GM18499 (cell line): ENCODE measurements at regions not wholly inside any gene's neighbourhood (a gene's known extent, or its start where the extent isn't known, plus 50 kb on each side); places are given as distances from the start of the nearest gene placed in this dataset.
"Not testable (repeated sequence)": the region's sequence is repeated elsewhere in the genome, so short reads cannot be mapped to it uniquely, and the experiment has no call there.

ENCODE experiments used
- ATAC-seq: cut with Tn5 transposase; IDR thresholded peaks from one replicate; pipeline ENCODE4 v1.9.1; 2021; ENCODE audit warnings: moderate number of reproducible peaks; ENCODE audit not compliant: insufficient read depth, unreplicated experiment

DNA sequence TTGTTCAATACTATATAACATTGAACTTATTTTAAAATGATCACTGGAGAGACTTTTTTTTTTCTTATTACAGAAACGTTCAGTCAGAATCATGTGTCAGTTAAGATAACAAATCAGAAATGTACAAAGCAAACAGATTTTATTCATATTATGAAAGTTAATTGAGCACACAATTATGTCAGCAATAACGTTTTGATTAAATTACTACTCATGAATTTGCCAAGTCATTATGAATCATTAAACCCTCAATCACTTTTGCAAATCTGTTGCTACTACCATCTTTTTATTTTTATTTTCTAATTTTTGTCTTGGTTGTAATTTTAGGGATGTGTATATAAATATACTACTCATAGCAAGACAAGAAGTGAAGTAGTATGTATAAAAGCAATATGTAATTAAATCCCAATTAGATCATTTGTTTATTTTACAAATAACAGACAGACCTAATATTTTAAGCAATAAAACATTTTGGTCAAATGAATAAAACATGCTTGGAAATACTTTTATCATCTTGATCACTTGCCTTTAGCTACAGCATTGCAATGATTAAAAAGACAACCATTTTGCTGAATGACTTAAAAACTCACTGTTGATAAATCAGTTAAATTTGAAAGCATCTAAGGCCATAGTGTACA, 893.4 kb upstream of the MIR17HG start:
- ATAC-seq = no peak

DNA sequence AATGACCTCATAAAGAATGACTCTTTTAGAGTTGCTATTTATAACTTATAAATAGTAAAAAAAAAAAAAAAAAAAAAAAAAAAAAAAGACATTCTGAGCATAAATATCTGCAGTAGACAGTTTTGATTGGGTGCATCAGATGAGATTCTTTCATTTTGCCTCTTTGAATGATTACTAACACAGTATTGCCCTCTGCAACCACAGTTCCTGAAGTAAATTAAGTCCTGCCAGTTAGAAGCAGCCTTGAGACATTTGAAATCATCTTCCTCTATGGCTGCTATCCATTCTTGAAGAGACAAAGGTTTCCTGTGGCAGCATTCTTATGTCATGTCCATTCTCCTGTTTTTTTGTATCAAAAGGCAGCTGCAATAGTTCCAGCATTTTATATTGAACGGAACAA, 892.4 kb upstream of the MIR17HG start:
- no peak for ATAC-seq

DNA sequence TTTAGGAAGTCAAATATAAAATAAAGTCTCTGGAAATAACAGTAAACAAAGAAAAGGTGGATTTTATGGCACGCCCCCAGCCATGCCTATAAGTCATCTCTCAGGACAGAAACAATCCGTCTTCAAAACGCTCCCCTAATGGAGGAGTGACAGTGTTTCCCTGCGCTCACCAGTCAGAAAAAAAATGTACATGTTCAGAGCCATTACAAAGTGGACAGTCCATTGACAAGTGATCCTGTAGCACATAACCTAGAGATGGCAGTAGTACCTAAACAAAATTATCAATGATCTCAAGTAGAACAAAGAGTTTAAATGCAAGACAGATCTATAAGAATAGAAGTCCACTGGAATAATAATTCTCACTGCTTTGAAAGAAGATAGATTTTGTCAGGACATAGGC, 891.7 kb upstream of the MIR17HG start:
- no peak for ATAC-seq

DNA sequence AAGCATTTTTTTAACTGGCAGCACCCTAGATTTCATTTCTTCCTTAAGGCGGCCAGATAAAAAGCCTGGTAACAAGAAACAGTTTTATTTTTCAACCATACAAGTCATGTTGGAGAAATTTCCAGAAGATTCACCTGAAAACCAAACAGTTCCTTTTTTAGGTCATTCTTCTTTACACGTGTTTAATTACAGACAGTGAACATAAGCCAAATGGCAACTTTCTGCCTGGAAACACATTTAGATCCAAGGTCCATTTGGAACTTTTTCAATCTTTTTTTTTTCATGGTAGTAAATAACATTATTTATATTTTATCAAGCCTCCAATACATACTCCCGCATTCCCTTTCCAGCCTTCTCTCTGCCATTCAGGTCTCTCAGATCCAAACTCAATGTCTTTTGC, 886.1 kb upstream of the MIR17HG start:
- ATAC-seq = no peak

DNA sequence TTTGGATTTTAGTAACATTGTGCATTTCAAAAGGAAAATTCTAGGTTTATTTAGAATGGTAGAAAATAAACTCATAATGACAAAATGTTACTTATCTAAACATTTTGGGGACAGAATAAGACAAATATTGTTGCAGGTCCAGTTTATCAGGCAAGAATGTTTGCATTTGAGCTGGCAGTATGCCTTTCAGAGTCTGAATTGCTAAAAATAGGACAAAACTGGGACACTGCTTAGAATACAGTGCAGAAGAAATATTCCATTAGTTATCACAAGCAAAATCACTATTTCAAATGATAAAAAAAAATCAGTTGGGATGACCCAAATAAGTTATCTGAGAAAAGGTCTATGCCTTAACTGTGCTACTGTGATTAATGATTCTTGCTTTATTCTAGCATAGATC, 870.3 kb upstream of the MIR17HG start:
- no peak for ATAC-seq

DNA sequence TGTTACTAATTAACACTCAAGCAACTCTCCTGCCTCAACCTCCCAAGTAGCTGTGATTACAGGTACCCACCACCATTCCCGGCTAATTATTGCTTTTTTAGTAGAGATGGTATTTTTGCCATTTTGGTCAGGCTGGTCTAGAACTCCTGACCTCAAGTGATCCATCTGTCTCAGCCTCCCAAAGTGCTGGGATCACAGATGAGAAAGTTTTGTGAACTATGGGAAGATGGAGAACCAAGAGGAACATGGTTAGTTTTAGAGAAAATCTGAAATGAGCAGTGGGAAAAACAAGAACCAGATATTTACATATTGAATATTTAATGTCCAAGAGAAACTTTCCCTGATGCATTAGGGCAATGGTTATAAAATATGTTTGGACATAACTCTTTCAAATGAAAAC, 863.6 kb upstream of the MIR17HG start:
- no peak for ATAC-seq

DNA sequence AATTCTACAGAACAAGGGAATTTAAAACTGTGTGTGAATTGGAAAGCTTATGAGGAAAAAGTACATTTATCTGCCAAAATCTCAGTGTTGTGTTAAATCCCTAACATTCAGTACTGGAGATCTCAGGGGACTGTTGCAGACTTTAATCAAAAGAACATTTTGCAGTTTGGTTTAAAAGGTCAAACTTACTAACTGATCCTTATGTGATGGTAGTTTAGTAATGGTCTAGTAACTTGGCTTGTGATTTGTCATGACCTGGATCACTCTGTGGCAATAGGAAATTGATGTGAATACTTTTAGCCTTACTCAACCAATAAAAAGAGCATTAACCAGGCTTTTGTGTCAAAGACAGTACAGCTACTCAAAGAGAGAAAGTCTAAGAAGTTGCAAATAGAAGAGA, 862.1 kb upstream of the MIR17HG start:
- ATAC-seq = no peak

DNA sequence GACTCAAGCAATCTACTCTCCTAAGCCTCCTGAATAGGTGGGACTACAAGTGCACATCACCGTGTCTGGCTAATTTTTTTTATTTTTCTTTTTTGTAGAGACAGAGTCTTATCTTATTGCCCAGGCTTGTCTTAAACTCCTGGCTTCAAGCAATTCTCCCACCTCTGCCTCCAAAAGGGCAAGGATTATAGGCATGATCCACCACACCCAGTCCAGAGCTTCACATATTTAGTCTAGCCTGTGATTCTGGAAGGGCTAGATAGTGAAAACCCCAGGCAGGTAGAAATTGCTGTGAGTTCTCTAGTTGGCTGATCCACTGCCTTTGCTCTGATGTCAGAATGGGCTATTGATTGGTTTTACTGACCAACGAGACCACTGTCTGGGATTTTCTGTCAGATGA, 854.6 kb upstream of the MIR17HG start:
- no peak for ATAC-seq

DNA sequence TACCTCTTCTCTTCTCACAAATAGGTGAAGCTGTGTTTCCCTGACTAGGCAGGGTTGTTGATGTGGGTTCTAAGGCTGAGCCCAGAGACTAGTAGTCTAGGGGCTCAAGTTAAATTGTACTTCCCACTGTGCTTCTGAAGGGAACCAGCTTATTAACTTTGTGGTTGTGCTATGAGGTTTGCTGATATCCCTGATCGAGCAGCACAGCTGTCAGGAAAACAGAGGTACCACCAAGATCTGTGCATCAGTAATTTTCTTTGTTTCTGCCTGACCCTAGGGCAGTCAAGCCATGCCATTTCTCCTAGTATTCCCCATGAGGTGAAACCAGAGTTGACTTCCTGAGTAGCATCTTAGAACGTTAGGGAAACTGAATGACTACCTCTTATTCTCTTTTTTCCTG, 853.8 kb upstream of the MIR17HG start:
- ATAC-seq = no peak

DNA sequence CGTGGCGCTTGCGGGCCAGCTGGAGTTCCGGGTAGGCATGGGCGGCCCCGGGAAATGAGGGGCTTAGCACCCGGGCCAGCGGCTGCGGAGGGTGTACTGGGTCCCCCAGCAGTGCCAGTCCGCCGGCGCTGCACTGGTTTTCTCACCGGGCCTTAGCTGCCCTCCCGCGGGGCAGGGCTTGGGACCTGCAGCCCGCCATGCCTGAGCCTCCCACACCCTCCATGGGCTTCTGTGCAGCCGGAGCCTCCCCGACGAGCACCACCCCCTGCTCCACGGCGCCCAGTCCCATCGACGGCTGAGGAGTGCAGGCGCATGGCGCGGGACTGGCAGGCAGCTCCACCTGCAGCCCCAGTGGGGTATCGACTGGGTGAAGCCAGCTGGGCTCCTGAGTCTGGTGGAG, 852.6 kb upstream of the MIR17HG start:
- not testable (repeated sequence) for ATAC-seq

DNA sequence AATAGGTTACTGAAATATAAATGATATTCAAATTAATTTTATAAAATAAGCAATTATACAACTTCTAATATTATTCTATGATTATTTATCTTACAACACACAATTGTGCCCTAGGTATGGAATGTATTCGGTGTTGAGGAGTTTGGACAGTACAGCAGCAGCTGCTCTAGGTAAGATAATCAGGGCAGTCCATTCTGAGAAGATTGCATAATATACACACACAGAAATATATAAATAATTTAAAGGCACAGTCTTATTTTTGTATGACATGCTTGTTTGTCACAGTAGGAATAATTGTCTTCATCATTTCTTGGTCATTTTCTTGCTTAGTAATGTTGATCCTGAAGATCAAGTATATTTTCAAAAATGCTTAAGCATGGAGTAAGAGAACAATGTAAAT, 849.4 kb upstream of the MIR17HG start:
- no peak for ATAC-seq

DNA sequence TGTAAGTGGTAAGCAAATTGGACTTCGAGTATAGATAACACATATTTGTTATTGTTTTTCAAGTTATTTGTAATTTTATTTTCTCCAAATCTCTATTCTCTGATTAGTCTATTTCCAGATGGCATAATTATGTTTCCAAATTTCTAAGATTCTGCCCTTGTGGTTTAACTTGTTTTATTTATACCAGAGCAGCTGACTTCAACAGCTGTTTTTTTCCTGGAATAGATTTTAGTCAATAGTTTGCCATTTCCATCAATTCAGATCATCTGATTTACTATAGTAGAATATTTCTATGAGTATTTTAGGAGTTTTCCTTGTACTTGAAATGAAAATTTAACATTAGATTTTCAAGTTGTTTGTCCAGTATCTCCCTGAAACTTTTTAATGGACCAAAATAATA, 848.7 kb upstream of the MIR17HG start:
- ATAC-seq = no peak

DNA sequence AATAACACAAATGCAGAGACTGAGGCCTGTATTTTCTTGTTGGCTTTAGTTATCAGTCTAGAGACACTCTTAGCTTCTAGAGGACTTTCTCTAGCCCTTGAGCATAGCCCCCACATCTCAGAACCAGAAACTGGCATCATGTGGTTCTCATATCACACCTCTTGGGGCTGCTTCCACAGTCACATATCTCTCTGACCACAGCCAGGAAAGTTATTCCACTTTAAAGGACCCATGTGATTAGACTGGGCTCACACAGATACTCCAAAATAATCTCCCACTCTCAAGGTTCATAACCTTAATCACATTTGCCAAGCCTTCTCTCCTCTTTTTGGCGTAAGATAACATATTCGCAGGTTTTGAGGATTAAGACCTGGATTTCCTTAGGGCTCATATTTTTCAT, 846.9 kb upstream of the MIR17HG start:
- no peak for ATAC-seq

DNA sequence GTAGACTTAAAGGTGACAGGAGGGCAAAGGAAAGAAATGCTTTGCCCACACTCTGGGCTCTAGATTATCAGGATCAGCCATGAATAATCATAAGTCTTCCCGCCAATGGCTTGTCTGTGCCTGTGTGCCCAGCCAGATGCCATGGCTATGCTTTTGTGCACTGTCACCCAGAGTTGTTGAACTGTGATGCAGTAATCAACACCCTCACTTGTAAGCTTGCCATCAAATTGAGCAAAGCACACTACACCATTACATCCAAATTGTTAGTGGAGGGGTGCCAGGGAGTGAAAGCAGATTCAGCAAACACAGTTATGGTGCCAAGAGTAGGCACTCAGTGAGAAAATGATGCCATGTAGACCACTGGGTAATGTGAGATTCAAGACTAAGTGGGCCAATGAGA, 845.3 kb upstream of the MIR17HG start:
- ATAC-seq = no peak

DNA sequence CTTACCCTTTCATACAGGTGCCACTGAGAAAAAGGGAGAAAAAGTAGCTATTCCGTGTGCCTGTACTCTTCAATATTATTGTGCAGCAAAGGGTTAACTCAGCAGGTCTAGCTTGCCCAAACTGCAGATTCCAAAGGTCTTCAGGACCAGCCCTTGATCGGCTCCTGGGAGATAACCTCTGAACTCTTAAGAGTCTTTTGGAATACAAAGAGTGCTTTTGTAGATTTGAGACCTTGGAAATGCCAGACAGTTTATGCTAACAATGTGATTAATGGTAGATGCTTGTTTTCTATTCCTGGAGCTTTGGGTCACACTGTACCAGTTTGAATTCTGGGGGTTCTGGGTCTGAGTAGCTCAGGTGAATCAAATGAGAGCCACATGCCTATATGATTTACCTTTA, 844.7 kb upstream of the MIR17HG start:
- ATAC-seq = no peak

DNA sequence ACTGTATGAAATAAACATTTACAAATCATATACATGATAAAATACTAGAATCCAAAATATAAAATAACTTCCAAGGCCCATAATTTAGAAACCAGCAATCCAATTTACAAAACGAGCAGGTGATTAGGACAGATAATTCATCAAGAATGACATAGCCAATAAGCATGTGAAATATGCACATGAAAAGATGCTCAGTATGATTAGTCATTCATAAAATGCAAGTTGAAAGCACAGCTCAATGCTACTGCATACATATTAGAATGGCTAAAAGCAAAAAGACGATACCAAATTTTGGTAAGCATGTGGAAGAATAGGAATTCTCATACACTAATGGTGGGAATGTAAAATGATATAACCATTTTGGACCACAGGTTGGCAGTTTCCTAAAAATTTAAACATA, 837.2 kb upstream of the MIR17HG start:
- no peak for ATAC-seq

DNA sequence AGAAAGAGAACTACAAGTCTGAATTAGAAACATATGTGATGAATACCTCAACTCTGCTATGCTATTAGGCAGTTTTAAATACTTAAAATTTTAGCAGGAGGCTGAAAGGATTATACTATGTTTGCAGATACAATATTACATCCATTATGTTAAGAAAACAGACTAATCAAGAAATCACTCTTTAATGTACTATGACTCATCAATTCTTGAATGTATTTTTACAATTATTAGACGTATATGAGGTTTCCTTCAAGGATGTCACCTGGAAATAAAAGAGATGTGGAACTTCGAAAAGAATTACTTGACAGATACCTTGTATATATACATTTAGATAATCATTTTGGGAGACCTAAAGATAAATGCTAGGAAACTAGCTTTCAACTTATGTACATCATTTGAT, 835.6 kb upstream of the MIR17HG start:
- ATAC-seq = no peak

DNA sequence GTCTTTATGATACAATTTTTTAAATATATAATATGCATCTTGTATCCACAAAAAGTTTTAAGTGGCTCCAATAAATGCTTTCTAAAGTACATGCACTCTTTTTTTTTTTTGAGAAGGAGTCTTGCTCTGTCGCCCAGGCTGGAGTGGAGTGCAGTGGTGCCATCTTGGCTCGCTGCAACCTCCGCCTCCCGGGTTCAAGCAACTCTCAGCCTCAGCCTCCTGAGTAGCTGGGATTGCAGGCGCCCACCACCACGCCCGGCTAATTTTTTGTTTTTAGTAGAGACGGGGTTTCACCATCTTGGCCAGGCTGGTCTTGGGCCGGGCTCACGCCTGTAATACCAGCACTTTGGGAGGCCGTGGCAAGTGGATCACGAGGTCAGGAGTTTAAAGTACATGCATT, 832.8 kb upstream of the MIR17HG start:
- ATAC-seq = not testable (repeated sequence)

DNA sequence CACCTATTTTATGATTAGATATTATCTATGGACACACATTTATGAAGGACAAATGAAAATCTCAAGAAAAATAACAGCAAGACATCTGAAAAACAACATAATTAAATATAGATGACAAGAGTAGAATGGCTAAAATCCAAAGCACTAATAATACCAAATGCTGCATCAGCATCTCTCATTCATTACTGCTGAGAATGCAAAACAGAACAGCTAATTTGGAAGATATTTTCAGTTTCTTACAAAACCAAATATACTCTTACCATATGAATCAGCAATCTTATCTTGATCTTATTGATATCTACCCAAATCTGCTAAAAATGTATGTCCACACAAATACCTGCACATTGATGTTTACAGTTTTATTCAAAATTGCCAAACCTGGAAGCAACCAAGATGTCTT, 829.1 kb upstream of the MIR17HG start:
- ATAC-seq = no peak

DNA sequence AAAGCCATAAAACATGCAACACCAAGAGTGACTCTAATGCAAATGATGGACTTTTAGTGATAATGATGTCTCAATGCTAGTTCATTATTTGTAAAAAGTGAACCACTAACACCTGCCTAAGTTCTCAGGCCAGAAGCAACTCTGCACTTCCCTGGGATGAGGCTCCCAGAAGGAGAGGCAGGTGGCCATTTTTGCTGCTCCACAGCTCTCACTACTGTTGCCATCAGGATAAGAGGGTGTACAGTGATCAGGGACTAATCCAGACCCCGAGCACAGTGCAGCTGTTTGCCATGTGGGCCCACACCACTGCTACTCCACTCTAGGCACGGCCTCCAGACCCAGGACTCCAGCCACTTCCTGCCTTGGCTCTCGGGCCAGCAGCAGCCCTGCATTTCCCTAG, 828.3 kb upstream of the MIR17HG start:
- ATAC-seq = no peak

DNA sequence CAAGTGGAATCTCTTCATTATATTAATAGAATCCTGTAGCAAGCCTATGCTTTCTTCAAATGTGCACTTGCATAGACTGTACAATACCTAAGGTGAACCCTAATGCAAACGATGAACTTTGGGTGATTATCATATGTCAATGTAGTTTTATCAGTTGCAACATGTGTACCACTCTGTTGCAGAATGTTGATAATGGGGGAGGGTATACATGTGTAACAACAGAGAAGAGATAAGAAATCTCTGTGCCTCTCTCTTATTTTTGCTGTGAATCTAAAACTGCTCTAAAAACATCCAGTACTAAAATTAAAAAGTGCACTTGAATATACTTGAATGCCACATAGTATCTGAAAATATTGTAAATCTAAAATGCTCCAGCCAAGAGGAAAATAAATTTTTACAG, 820.8 kb upstream of the MIR17HG start:
- ATAC-seq = no peak

DNA sequence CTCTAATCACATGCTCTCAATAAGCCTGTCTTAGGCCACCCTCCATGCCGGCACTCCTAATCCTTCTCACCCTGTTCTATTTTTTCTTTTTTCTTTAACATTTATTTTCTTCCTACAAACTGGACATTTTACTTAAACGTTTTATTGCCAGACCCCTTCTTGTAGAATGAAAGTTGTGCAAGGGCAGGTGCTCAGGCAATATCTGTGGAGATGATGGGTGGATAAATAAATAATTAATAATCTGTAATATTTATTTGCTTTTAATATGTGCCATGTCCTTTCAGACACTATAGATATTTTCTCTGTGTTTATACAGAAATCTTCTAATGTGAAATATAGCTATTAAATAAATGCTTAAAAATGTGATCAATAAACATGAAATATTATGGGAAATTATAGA, 815.7 kb upstream of the MIR17HG start:
- ATAC-seq = no peak

DNA sequence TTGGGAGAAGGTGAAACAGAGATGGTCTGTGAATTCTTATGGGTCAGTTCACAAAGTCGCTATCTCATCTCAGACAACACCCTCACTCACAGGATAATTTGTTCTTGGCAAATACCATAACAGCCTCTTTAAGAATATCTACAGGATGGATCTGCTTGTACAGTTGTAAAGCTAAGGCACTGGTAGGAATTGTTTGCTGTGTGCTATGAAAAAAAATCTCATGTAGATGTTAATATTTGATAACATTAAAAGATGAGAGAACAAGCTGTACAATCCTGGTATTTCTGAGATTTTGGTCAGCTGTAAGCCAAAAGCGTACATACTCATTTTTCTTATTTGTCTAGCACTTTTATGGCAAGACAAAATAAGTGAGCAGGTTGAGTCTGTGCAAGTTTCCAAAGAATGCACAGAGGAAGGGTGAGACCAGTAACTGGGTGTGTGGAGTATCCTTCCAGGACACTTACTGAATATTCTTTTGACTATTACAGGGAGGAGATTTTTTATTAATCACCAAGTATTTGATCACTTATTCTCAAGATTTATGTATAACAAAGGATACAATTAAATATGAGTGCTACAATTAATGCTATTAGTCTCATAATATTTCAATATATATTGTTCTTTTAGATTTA, 814.5 kb upstream of the MIR17HG start:
- ATAC-seq = no peak
